Liver (tissue), 8 donors: ENCODE measurements at regions not wholly inside any gene's neighbourhood (a gene's known extent, or its start where the extent isn't known, plus 50 kb on each side); places are given as distances from the start of the nearest gene placed in this dataset.

Experiments
- DNase-seq: peaks from one replicate; pipeline ENCODE4 v3.0.0-alpha.2; 2017; ENCODE audit warnings: low spot score
- H3K27ac ChIP-seq, 2 donors: one replicate each; pipeline ENCODE4 v1.7.0; 2013; ENCODE audit warnings: inconsistent platforms in 2 of 2, low read length in 2 of 2, control low read depth in 1 of 2, low read depth in 1 of 2, mild to moderate bottlenecking in 1 of 2
- H3K27me3 ChIP-seq, 4 donors: one replicate each; pipeline versions ENCODE4 v1.6.1 to v1.7.0; 2013; ENCODE audit warnings: low read length in 3 of 4, inconsistent platforms in 1 of 4, mild to moderate bottlenecking in 1 of 4, moderate library complexity in 1 of 4; ENCODE audit not compliant: control insufficient read depth in 4 of 4, insufficient read depth in 4 of 4
- H3K36me3 ChIP-seq, 4 donors: one replicate each; pipeline versions ENCODE4 v1.6.1 to v1.7.0; 2013; ENCODE audit warnings: low read length in 3 of 4, mild to moderate bottlenecking in 3 of 4, low read depth in 1 of 4, moderate library complexity in 1 of 4; ENCODE audit not compliant: control insufficient read depth in 4 of 4, insufficient read depth in 3 of 4
- H3K4me1 ChIP-seq, 4 donors: one replicate each; pipeline versions ENCODE4 v1.6.1 to v1.7.0; 2013; ENCODE audit warnings: low read length in 3 of 4, mild to moderate bottlenecking in 3 of 4, moderate library complexity in 1 of 4; ENCODE audit not compliant: control insufficient read depth in 4 of 4, insufficient read depth in 4 of 4
- H3K4me3 ChIP-seq, 3 donors: one replicate each; pipeline versions ENCODE4 v1.6.1 to v1.7.0; 2013; ENCODE audit warnings: low read length in 3 of 3, control low read depth in 1 of 3, low read depth in 1 of 3, mild to moderate bottlenecking in 1 of 3
- H3K9ac ChIP-seq, 2 donors: one replicate each; pipeline ENCODE4 v1.7.0; 2013; ENCODE audit warnings: low read length in 2 of 2, mild to moderate bottlenecking in 2 of 2, moderate library complexity in 2 of 2, control low read depth in 1 of 2, low read depth in 1 of 2
- H3K9me3 ChIP-seq, 4 donors: one replicate each; pipeline versions ENCODE4 v1.6.1 to v1.7.0; 2013; ENCODE audit warnings: low read length in 3 of 4; ENCODE audit not compliant: control insufficient read depth in 4 of 4
- ATF3 ChIP-seq: IDR thresholded peaks from 2 replicates; pipeline ENCODE4 v1.6.1; 2016; ENCODE audit warnings: antibody characterized with exemption
- CTCF ChIP-seq: fragments of 150-350 bp; IDR thresholded peaks from 2 replicates; pipeline ENCODE4 v1.5.1; 2017; ENCODE audit warnings: improper control_type of control experiment, low read depth, low read length; ENCODE audit not compliant: missing input control
- EGR1 ChIP-seq, 2 donors: IDR thresholded peaks; 2 replicates each; pipeline ENCODE4 v1.6.1; 2016 to 2018; ENCODE audit warnings: antibody characterized with exemption in 2 of 2, low read depth in 2 of 2
- FOXA1 ChIP-seq: IDR thresholded peaks from 2 replicates; pipeline ENCODE4 v1.6.1; 2016; ENCODE audit warnings: antibody characterized with exemption
- FOXA2 ChIP-seq: IDR thresholded peaks from 2 replicates; pipeline ENCODE4 v1.6.1; 2016; ENCODE audit warnings: antibody characterized with exemption
- GABPA ChIP-seq, 2 donors: IDR thresholded peaks in 1 of 2; conservative IDR thresholded peaks in 1 of 2; 2 replicates each; pipeline ENCODE4 v1.6.1; 2016; ENCODE audit warnings: antibody characterized with exemption in 2 of 2, mild to moderate bottlenecking in 1 of 2, moderate library complexity in 1 of 2
- HNF4A ChIP-seq, 2 donors: conservative IDR thresholded peaks; 2 replicates each; pipeline ENCODE4 v1.6.1; 2016; ENCODE audit warnings: antibody characterized with exemption in 2 of 2, mild to moderate bottlenecking in 2 of 2
- HNF4G ChIP-seq: IDR thresholded peaks from 2 replicates; pipeline ENCODE4 v1.6.1; 2016; ENCODE audit warnings: antibody characterized with exemption
- JUND ChIP-seq, 2 donors: IDR thresholded peaks; 2 replicates each; pipeline ENCODE4 v1.6.1; 2016; ENCODE audit warnings: antibody characterized with exemption in 2 of 2
- MAX ChIP-seq: IDR thresholded peaks from 2 replicates; pipeline ENCODE4 v1.6.1; 2016; ENCODE audit warnings: antibody characterized with exemption
- NR2F2 ChIP-seq: IDR thresholded peaks from 2 replicates; pipeline ENCODE4 v1.6.1; 2016; ENCODE audit warnings: antibody characterized with exemption
- RAD21 ChIP-seq, 2 donors: IDR thresholded peaks; 2 replicates each; pipeline ENCODE4 v1.6.1; 2016; ENCODE audit warnings: antibody characterized with exemption in 2 of 2, mild to moderate bottlenecking in 2 of 2
- REST ChIP-seq: IDR thresholded peaks from 2 replicates; pipeline ENCODE4 v1.6.1; 2016; ENCODE audit warnings: antibody characterized with exemption, mild to moderate bottlenecking
- RXRA ChIP-seq, 2 donors: IDR thresholded peaks; 2 replicates each; pipeline ENCODE4 v1.6.1; 2017 to 2018; ENCODE audit warnings: antibody characterized with exemption in 2 of 2, mild to moderate bottlenecking in 1 of 2
- SP1 ChIP-seq: IDR thresholded peaks from 2 replicates; pipeline ENCODE4 v1.6.1; 2018; ENCODE audit warnings: antibody characterized with exemption, mild to moderate bottlenecking
- TAF1 ChIP-seq: conservative IDR thresholded peaks from 2 replicates; pipeline ENCODE4 v1.6.1; 2016; ENCODE audit warnings: antibody characterized with exemption, mild to moderate bottlenecking
- YY1 ChIP-seq: IDR thresholded peaks from 2 replicates; pipeline ENCODE4 v1.6.1; 2016; ENCODE audit warnings: antibody characterized with exemption, mild to moderate bottlenecking
- ZBTB33 ChIP-seq: IDR thresholded peaks from 2 replicates; pipeline ENCODE4 v1.6.1; 2016; ENCODE audit warnings: antibody characterized with exemption
- WGBS: extraction: QIAGEN DNeasy Blood & Tissue Kit; methylation state at CpG from one replicate; pipeline ENCODE4 v1.1.7; 2013; 5-methylcytosine and 5-hydroxymethylcytosine counted together
- donor health status: healthy.
- donor health status: healthy.
- donor health status: healthy.
- donor health status: healthy.
- donor health status: healthy.

- H3K9me3 ChIP-seq, result no peaks in the 10 kb centered on the region
- H3K27ac ChIP-seq, result no peak overlapping the region
- no peaks in the 10 kb centered on the region for H3K27me3 ChIP-seq
- H3K4me3 ChIP-seq, result no peak overlapping the region
- 95% methylated on average over 2 of the region's 2 CpGs for WGBS
- TF ChIP-seq RAD21 (IDR thresholded peaks at IDR 0.05) (no peak), ATF3 (no peak), HNF4G (no peak), NR2F2 (no peak), SP1 (no peak), ZBTB33 (no peak), GABPA (IDR thresholded peaks at IDR 0.05 in 1 of 2, conservative IDR thresholded peaks at IDR 0.05 in 1 of 2) (no peak), REST (no peak), YY1 (no peak), EGR1 (IDR thresholded peaks at IDR 0.05; ENCODE audit: low read depth in 2 of 2) (no peak), TAF1 (no peak), HNF4A (conservative IDR thresholded peaks at IDR 0.05) (no peak)
- no peak for DNase-seq
- no peak overlapping the region for H3K9ac ChIP-seq
- H3K4me1 ChIP-seq, result no peaks in the 10 kb centered on the region
- H3K36me3 ChIP-seq, result no peaks in the 10 kb centered on the region
Measured at GRCh38 chrX:20330545-20330944, 63.8 kb upstream of the RPS6KA3 start.

- WGBS, result 89% methylated on average over 3 of the region's 3 CpGs
- Histone ChIP-seq H3K4me1 (no peaks in the 10 kb centered on the region), H3K27ac (no peak overlapping the region), H3K4me3 (no peak overlapping the region), H3K9me3 (no peaks in the 10 kb centered on the region), H3K27me3 (no peaks in the 10 kb centered on the region), H3K36me3 (no peaks in the 10 kb centered on the region), H3K9ac (no peak overlapping the region)
- TF ChIP-seq SP1 (no peak), JUND (IDR thresholded peaks at IDR 0.05) (no peak), ZBTB33 (no peak), EGR1 (IDR thresholded peaks at IDR 0.05; ENCODE audit: low read depth in 2 of 2) (no peak), RAD21 (IDR thresholded peaks at IDR 0.05) (no peak), RXRA (IDR thresholded peaks at IDR 0.05) (no peak), YY1 (no peak), HNF4G (no peak), FOXA2 (no peak), GABPA (IDR thresholded peaks at IDR 0.05 in 1 of 2, conservative IDR thresholded peaks at IDR 0.05 in 1 of 2) (no peak), CTCF (no peak), HNF4A (conservative IDR thresholded peaks at IDR 0.05) (no peak), NR2F2 (no peak), ATF3 (no peak), TAF1 (no peak), REST (no peak), MAX (no peak), FOXA1 (no peak)
- DNase-seq, result no peak
Measured at GRCh38 chrX:20329435-20329834, 62.7 kb upstream of the RPS6KA3 start.
